Upper lobe of right lung (tissue), 1 donor: ENCODE measurements at regions not wholly inside any gene's neighbourhood (a gene's known extent, or its start where the extent isn't known, plus 50 kb on each side); places are given as distances from the start of the nearest gene placed in this dataset.

ENCODE experiments used
- ATAC-seq: fragments of 200-7000 bp; cut with Tn5 transposase; one replicate; pipeline ENCODE4 v1.9.1; 2020; ENCODE audit warnings: mild to moderate bottlenecking, moderate library complexity
- DNase-seq: peaks from one replicate; pipeline ENCODE4 v3.0.0-alpha.2; 2020
- H3K27ac ChIP-seq: fragments of 200-600 bp; one replicate; pipeline ENCODE4 v1.8.0; 2022
- H3K27me3 ChIP-seq: fragments of 200-600 bp; one replicate; pipeline ENCODE4 v1.8.0; 2022; ENCODE audit warnings: mild to moderate bottlenecking
- H3K36me3 ChIP-seq: fragments of 200-600 bp; one replicate; pipeline ENCODE4 v1.8.0; 2022
- H3K4me1 ChIP-seq: fragments of 200-600 bp; one replicate; pipeline ENCODE4 v1.8.0; 2022
- H3K4me3 ChIP-seq: fragments of 200-600 bp; one replicate; pipeline ENCODE4 v1.8.0; 2022; ENCODE audit warnings: mild to moderate bottlenecking
- H3K9me3 ChIP-seq: fragments of 200-600 bp; one replicate; pipeline ENCODE4 v1.8.0; 2022
- CTCF ChIP-seq: fragments of 200-600 bp; IDR thresholded peaks from one replicate; pipeline ENCODE4 v1.8.0; 2022; ENCODE audit warnings: antibody characterized with exemption
- intact Hi-C: fragments of 100-400 bp; cut with DNase I; formaldehyde crosslinking; loops from one replicate; pipeline ENCODE4 v1.11.0; 2022
- donor health status: DM: no; HTN: yes; CAD: no; lungs with severe emphysema.

- TF ChIP-seq CTCF = no peak
- Histone ChIP-seq H3K36me3 (no peaks in the 10 kb centered on the region), H3K9me3 (no peaks in the 10 kb centered on the region), H3K27ac (no peak overlapping the region), H3K4me3 (no peak overlapping the region), H3K27me3 (no peaks in the 10 kb centered on the region), H3K4me1 (no peaks in the 10 kb centered on the region)
- intact Hi-C loops = no loop called here
- DNase-seq (no peak), ATAC-seq (no peak)
Measured at GRCh38 chr1:242847390-242847993, 323.0 kb upstream of the PLD5 start.

GRCh38 chr1:242842094-242842493, 317.6 kb upstream of the PLD5 start:
- intact Hi-C loops = no loop called here
- no peak for TF ChIP-seq CTCF
- H3K4me3 ChIP-seq = no peak overlapping the region
- H3K36me3 ChIP-seq = no peaks in the 10 kb centered on the region
- no peaks in the 10 kb centered on the region for H3K9me3 ChIP-seq
- ATAC-seq = no peak
- H3K27ac ChIP-seq = no peak overlapping the region
- no peaks in the 10 kb centered on the region for H3K4me1 ChIP-seq
- DNase-seq = no peak
- no peaks in the 10 kb centered on the region for H3K27me3 ChIP-seq

GRCh38 chr1:242839101-242839500, 314.6 kb upstream of the PLD5 start:
- no peak for TF ChIP-seq CTCF
- no peaks in the 10 kb centered on the region for H3K4me1 ChIP-seq
- H3K27ac ChIP-seq = no peak overlapping the region
- peak; percentile 19 for ATAC-seq
- H3K27me3 ChIP-seq = no peaks in the 10 kb centered on the region
- intact Hi-C loops = no loop called here
- no peak for DNase-seq
- H3K9me3 ChIP-seq = no peaks in the 10 kb centered on the region
- H3K4me3 ChIP-seq = no peak overlapping the region
- H3K36me3 ChIP-seq = no peaks in the 10 kb centered on the region

- H3K4me1 ChIP-seq = no peaks in the 10 kb centered on the region
- no peak overlapping the region for H3K27ac ChIP-seq
- H3K27me3 ChIP-seq = no peaks in the 10 kb centered on the region
- no peaks in the 10 kb centered on the region for H3K36me3 ChIP-seq
- DNase-seq (no peak), ATAC-seq (no peak)
- intact Hi-C loops = no loop called here
- H3K4me3 ChIP-seq = no peak overlapping the region
- no peak for TF ChIP-seq CTCF
- no peaks in the 10 kb centered on the region for H3K9me3 ChIP-seq
Measured at GRCh38 chr1:242836423-242836822, 311.9 kb upstream of the PLD5 start.

- DNase-seq (no peak), ATAC-seq (no peak)
- H3K36me3 ChIP-seq = no peaks in the 10 kb centered on the region
- H3K9me3 ChIP-seq = no peaks in the 10 kb centered on the region
- intact Hi-C loops = no loop called here
- H3K4me3 ChIP-seq = no peak overlapping the region
- no peaks in the 10 kb centered on the region for H3K4me1 ChIP-seq
- TF ChIP-seq CTCF = no peak
- no peaks in the 10 kb centered on the region for H3K27me3 ChIP-seq
- H3K27ac ChIP-seq = no peak overlapping the region
Measured at GRCh38 chr1:242828828-242829227, 304.3 kb upstream of the PLD5 start.

GRCh38 chr1:242828199-242828598, 303.7 kb upstream of the PLD5 start:
- no peak for ATAC-seq
- TF ChIP-seq CTCF = no peak
- Histone ChIP-seq H3K36me3 (no peaks in the 10 kb centered on the region), H3K27me3 (no peaks in the 10 kb centered on the region), H3K27ac (no peak overlapping the region), H3K4me3 (no peak overlapping the region), H3K4me1 (no peaks in the 10 kb centered on the region), H3K9me3 (no peaks in the 10 kb centered on the region)
- intact Hi-C loops = no loop called here
- DNase-seq = no peak
